NT2/D1 (cell line): ENCODE measurements at regions not wholly inside any gene's neighbourhood (a gene's known extent, or its start where the extent isn't known, plus 50 kb on each side); places are given as distances from the start of the nearest gene placed in this dataset.

ENCODE experiments used
- DNase-seq: peaks from one replicate; pipeline ENCODE4 v3.0.0-alpha.2; 2011; ENCODE audit warnings: low read depth, low spot score
- H3K27me3 ChIP-seq: 2 replicates; pipeline ENCODE4 v1.6.0; 2011; ENCODE audit warnings: mild to moderate bottlenecking; ENCODE audit not compliant: insufficient read length, insufficient read depth
- H3K36me3 ChIP-seq: 2 replicates; pipeline ENCODE4 v1.6.1; 2011; ENCODE audit warnings: mild to moderate bottlenecking, low read length, mixed read lengths; ENCODE audit not compliant: insufficient read depth, insufficient read length
- H3K4me1 ChIP-seq: 2 replicates; pipeline ENCODE4 v1.5.1; 2011; ENCODE audit not compliant: insufficient read depth, insufficient read length
- H3K4me3 ChIP-seq: 2 replicates; pipeline ENCODE4 v1.5.1; 2011; ENCODE audit warnings: low read depth; ENCODE audit not compliant: insufficient read length
- H3K9ac ChIP-seq: 2 replicates; pipeline ENCODE4 v1.6.0; 2011; ENCODE audit warnings: low read depth; ENCODE audit not compliant: insufficient read length
- H3K9me3 ChIP-seq: 2 replicates; pipeline ENCODE4 v1.5.1; 2011; ENCODE audit warnings: mild to moderate bottlenecking, low read length; ENCODE audit not compliant: insufficient read depth
- SUZ12 ChIP-seq: IDR thresholded peaks from 2 replicates; pipeline ENCODE4 v1.6.1; 2011; ENCODE audit not compliant: insufficient read length, insufficient read depth; ENCODE audit errors: extremely low read depth
- YY1 ChIP-seq: IDR thresholded peaks from 2 replicates; pipeline ENCODE4 v1.6.1; 2011; ENCODE audit not compliant: insufficient read length, insufficient read depth
- ZNF274 ChIP-seq: IDR thresholded peaks from 2 replicates; pipeline ENCODE4 v1.6.1; 2011; ENCODE audit warnings: mild to moderate bottlenecking, low read depth, low read length

DNA sequence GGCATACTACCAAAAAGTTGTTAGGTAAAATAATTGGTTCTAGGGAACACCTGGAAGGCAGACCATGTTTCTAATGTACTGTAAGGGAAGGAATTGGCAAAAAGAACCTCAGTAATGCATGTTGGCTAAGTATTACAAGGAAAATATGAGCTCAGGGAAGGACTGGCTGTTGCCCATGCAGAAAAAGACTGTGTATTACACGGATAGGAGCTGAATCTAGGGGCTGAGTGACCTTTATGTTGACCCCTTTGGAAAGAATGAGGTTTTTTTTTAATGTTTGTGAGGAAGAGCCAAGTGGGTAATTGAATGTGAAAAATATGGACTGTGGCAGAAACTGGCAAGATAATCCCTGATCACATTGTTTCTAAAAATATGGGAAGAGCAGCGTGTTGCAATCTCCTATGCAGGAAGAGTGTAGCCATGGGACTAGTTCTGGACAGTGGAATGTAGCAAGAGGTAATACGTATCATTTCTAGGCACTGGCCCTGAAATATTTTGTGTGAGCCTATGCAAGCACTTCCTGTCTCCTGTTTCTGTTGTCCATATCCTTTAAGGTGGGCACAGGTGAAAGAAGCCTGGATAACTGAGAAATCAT, 95.1 kb upstream of the CNTNAP4 start:
- no peaks in the 10 kb centered on the region for H3K4me1 ChIP-seq
- H3K9me3 ChIP-seq: 0 out of 2 replicates have a peak, but pooled peaks cover 5% of the 10 kb centered on the region
- no peaks in the 10 kb centered on the region for H3K27me3 ChIP-seq
- no peaks in the 10 kb centered on the region for H3K36me3 ChIP-seq
- no peak for DNase-seq
- H3K4me3 ChIP-seq: no peak overlapping the region
- TF ChIP-seq SUZ12 (no peak), ZNF274 (no peak), YY1 (no peak)
- no peak overlapping the region for H3K9ac ChIP-seq

DNA sequence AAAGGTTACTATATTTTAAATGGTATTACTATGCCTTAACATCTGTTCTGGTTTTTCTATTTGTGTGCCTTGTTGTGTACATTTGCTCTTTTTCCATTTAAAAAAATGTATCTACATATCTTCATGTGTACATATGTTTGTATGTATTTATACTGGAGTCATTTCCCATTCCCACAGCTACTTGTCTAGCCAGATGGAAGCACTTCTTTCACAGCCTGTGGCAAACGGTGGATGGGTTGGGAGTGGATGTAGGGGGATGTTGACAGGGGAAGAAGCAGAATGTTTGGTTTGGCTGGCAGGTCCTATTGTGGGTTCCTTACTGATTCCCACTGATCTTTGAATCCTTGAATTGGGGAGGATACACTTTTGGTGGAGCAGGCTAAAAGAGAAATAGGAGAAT, 93.6 kb upstream of the CNTNAP4 start:
- Histone ChIP-seq H3K4me3 (no peak overlapping the region), H3K36me3 (no peaks in the 10 kb centered on the region), H3K9me3 (0 out of 2 replicates have a peak, but pooled peaks cover 5% of the 10 kb centered on the region), H3K9ac (no peak overlapping the region), H3K4me1 (no peaks in the 10 kb centered on the region), H3K27me3 (no peaks in the 10 kb centered on the region)
- no peak for TF ChIP-seq YY1
- TF ChIP-seq SUZ12: no peak
- no peak for TF ChIP-seq ZNF274
- no peak for DNase-seq

DNA sequence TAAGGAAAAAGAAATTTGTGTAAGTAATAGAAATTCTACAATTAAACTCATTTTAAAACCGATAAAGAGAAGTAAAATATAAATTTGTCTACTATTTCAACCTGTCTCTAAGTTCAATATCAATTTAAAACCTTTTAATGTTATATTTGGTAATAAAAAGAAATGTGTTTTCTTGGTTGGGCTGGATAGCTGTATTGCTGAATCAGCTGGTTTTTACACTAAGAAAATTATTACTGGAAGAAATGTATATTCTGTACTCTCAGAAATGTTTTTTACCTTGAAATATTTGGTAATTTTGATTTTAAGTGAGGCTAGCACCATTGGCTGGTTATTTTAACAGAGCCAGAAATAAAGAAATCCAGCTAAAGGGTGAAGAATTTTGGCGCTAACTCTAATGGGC, 87.1 kb upstream of the CNTNAP4 start:
- TF ChIP-seq YY1 (no peak), SUZ12 (no peak), ZNF274 (no peak)
- H3K9ac ChIP-seq: no peak overlapping the region
- no peaks in the 10 kb centered on the region for H3K36me3 ChIP-seq
- H3K9me3 ChIP-seq: 0 out of 2 replicates have a peak, but pooled peaks cover 5% of the 10 kb centered on the region
- no peak overlapping the region for H3K4me3 ChIP-seq
- no peaks in the 10 kb centered on the region for H3K27me3 ChIP-seq
- H3K4me1 ChIP-seq: no peaks in the 10 kb centered on the region
- DNase-seq: no peak

DNA sequence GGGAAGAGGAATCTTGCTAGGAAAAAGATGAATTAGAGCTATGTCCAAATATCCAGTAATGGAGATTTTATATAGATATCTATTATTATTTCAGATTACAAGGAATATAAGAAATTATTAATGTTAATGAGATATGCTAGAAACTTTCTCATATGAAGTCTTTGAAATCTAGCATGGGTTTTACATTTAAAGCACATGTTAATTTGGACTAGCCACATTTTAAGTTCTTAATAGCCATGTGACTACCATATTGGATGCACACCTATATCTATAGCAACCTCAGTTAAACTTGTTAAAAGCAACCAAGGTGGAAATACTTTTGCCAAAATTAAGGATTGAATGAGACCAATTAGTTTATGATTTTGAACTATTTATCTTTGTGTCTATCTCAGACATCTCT, 86.7 kb upstream of the CNTNAP4 start:
- H3K36me3 ChIP-seq: no peaks in the 10 kb centered on the region
- 0 out of 2 replicates have a peak, but pooled peaks cover 5% of the 10 kb centered on the region for H3K9me3 ChIP-seq
- no peak for DNase-seq
- no peaks in the 10 kb centered on the region for H3K4me1 ChIP-seq
- no peak for TF ChIP-seq SUZ12
- no peak for TF ChIP-seq YY1
- no peak for TF ChIP-seq ZNF274
- no peak overlapping the region for H3K9ac ChIP-seq
- H3K27me3 ChIP-seq: no peaks in the 10 kb centered on the region
- H3K4me3 ChIP-seq: no peak overlapping the region

DNA sequence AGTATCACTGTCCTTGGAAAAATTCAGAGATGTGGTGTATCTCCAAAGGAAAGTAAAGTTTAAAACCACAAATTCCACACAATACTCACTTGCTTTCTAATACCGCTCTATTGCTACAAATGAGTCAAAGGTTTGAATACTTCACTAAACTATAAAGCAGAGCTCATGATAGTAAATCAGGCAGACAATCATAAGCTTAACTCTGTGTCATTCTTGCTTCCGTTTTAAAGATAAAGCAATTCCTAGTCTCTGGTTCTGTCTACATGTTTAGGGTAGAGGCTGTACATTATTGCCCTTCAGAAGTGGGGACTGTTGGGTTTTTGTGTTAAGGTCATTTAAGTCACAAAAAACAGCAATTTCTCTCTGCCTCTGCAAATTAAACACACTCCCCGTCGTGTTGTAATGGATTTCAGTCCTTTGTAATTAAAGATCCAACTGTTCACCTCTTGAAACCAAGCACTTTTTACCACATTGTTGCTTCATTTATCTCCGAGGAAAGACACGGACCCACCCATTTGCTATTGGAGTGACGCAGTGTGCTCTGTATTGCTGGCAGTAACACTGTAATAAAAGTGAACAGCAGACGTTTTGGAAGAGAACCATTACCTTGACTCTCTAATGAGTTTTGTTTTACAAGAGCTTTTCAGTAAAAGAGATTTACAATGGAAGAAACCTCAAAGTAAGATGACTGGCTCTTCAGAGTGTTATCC, 83.1 kb upstream of the CNTNAP4 start:
- H3K4me3 ChIP-seq: no peak overlapping the region
- H3K4me1 ChIP-seq: no peaks in the 10 kb centered on the region
- no peak overlapping the region for H3K9ac ChIP-seq
- TF ChIP-seq YY1: no peak
- no peak for TF ChIP-seq SUZ12
- no peaks in the 10 kb centered on the region for H3K27me3 ChIP-seq
- no peaks in the 10 kb centered on the region for H3K9me3 ChIP-seq
- no peaks in the 10 kb centered on the region for H3K36me3 ChIP-seq
- no peak for DNase-seq

DNA sequence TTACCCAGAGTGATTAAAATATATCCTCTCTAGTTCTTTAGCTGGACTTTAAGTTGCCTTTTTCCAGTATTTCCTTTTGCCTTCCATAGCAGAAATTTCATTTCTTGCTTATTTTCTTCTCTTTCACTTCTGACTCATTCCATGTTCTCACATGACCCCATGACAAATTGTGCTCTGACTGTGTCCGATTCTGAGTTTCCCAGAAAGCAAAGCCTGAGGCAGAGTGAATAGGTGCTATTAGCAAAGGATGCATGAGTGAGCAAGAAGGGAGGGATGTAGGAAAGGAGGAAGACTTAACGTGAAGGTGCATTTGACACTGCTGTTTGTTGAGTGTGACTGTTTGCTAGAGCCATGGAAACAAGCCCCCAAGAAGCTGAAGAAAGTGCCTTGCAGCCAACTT, 82.6 kb upstream of the CNTNAP4 start:
- Histone ChIP-seq H3K36me3 (no peaks in the 10 kb centered on the region), H3K27me3 (no peaks in the 10 kb centered on the region), H3K9ac (no peak overlapping the region), H3K4me1 (no peaks in the 10 kb centered on the region), H3K4me3 (no peak overlapping the region), H3K9me3 (no peaks in the 10 kb centered on the region)
- DNase-seq: no peak
- no peak for TF ChIP-seq SUZ12
- no peak for TF ChIP-seq YY1
- TF ChIP-seq ZNF274: no peak

DNA sequence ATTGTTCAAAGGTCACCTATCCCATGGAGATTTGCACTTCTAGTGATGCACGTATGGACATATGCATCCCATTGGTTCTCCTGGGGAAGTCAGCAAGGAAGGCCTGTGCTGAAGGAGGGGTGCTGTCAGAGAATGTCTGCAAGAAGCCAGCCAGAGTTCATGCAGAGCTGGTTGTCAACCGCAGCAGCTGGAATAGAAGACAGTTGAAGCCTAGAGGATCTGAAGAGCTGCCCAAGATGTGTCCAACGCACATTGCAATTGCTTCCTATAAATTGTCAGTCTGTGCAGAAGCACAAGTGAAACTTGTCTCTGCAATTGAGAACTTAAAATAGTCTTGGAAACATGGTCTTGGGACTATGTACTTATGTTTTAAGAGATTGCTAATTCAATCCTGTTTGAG, 82.1 kb upstream of the CNTNAP4 start:
- H3K9me3 ChIP-seq: no peaks in the 10 kb centered on the region
- H3K36me3 ChIP-seq: no peaks in the 10 kb centered on the region
- no peak overlapping the region for H3K4me3 ChIP-seq
- no peak overlapping the region for H3K9ac ChIP-seq
- H3K27me3 ChIP-seq: no peaks in the 10 kb centered on the region
- no peaks in the 10 kb centered on the region for H3K4me1 ChIP-seq
- TF ChIP-seq YY1 (no peak), SUZ12 (no peak), ZNF274 (no peak)
- no peak for DNase-seq
